COLO668 (cell line): ENCODE measurements at regions not wholly inside any gene's neighbourhood (a gene's known extent, or its start where the extent isn't known, plus 50 kb on each side); places are given as distances from the start of the nearest gene placed in this dataset.

Experiments used
- DNase-seq: peaks from one replicate; lab custom pipeline; 2025; ENCODE audit not compliant: unreplicated experiment; lab: John Stamatoyannopoulos, UW

GRCh38 chr4:186018261-186018660 lies 50.7 kb upstream of the TLR3 start:
- DNase-seq = no peak

GRCh38 chr4:186018784-186019183 lies 50.2 kb upstream of the TLR3 start:
- DNase-seq = no peak
